GM23248 (cell line): ENCODE measurements at regions not wholly inside any gene's neighbourhood (a gene's known extent, or its start where the extent isn't known, plus 50 kb on each side); places are given as distances from the start of the nearest gene placed in this dataset.
"Not testable (repeated sequence)": the region's sequence is repeated elsewhere in the genome, so short reads cannot be mapped to it uniquely, and the experiment has no call there.

ENCODE experiments used
- DNase-seq: peaks from one replicate; pipeline ENCODE4 v3.0.0-alpha.2; 2015
- H2AFZ ChIP-seq: fragments of 200-600 bp; sonication (generic); 2 replicates; pipeline ENCODE4 v1.6.1; 2016; ENCODE audit warnings: antibody characterized with exemption
- H3F3A ChIP-seq: fragments of 200-600 bp; sonication (generic); 2 replicates; pipeline ENCODE4 v1.6.1; 2016; ENCODE audit warnings: mild to moderate bottlenecking, antibody characterized with exemption, mixed run types; ENCODE audit not compliant: insufficient read depth
- H3K27ac ChIP-seq: fragments of 200-600 bp; sonication (generic); 2 replicates; pipeline ENCODE4 v1.5.1; 2016; ENCODE audit warnings: mild to moderate bottlenecking
- H3K27me3 ChIP-seq: fragments of 200-600 bp; sonication (generic); replicated peaks from 2 replicates; pipeline ENCODE4 v1.6.1; 2016; ENCODE audit warnings: mild to moderate bottlenecking; ENCODE audit not compliant: insufficient read depth
- H3K36me3 ChIP-seq: fragments of 200-600 bp; sonication (generic); 2 replicates; pipeline ENCODE4 v1.6.1; 2016; ENCODE audit warnings: low read depth, mild to moderate bottlenecking
- H3K4me1 ChIP-seq: fragments of 200-600 bp; sonication (generic); 2 replicates; pipeline ENCODE4 v1.6.1; 2016; ENCODE audit warnings: mild to moderate bottlenecking; ENCODE audit not compliant: insufficient read depth
- H3K4me2 ChIP-seq: fragments of 200-600 bp; sonication (generic); one replicate; pipeline ENCODE4 v1.6.1; 2016; ENCODE audit warnings: mild to moderate bottlenecking; ENCODE audit not compliant: unreplicated experiment
- H3K4me3 ChIP-seq: fragments of 200-600 bp; sonication (generic); 2 replicates; pipeline ENCODE4 v1.5.1; 2016; ENCODE audit warnings: mild to moderate bottlenecking
- H3K79me2 ChIP-seq: fragments of 200-600 bp; sonication (generic); 2 replicates; pipeline ENCODE4 v1.6.1; 2016; ENCODE audit warnings: mild to moderate bottlenecking; ENCODE audit not compliant: insufficient read depth
- H3K9ac ChIP-seq: fragments of 200-600 bp; sonication (generic); 2 replicates; pipeline ENCODE4 v1.6.1; 2016; ENCODE audit warnings: mild to moderate bottlenecking
- H3K9me2 ChIP-seq: fragments of 200-600 bp; sonication (generic); 2 replicates; pipeline ENCODE4 v1.6.1; 2016; ENCODE audit warnings: mixed run types, mild to moderate bottlenecking, moderate library complexity; ENCODE audit not compliant: insufficient read depth
- H3K9me3 ChIP-seq: fragments of 200-600 bp; sonication (generic); one replicate; pipeline ENCODE4 v1.6.1; 2017; ENCODE audit warnings: low read depth
- H4K20me1 ChIP-seq: fragments of 200-600 bp; sonication (generic); 2 replicates; pipeline ENCODE4 v1.6.0; 2016; ENCODE audit not compliant: insufficient read depth
- EZH2 ChIP-seq: fragments of 200-600 bp; sonication (generic); IDR thresholded peaks from 2 replicates; pipeline ENCODE4 v1.6.1; 2018; ENCODE audit warnings: antibody characterized with exemption, mild to moderate bottlenecking; ENCODE audit not compliant: insufficient read depth, poor library complexity, severe bottlenecking
- EZH2phosphoT487 ChIP-seq: fragments of 200-600 bp; sonication (generic); IDR thresholded peaks from 2 replicates; pipeline ENCODE4 v1.6.1; 2018; ENCODE audit warnings: antibody characterized with exemption, moderate library complexity, mild to moderate bottlenecking, low read depth; ENCODE audit not compliant: insufficient read depth
- WGBS, 2 experiments: methylation state at CpG; one replicate each; pipeline ENCODE4 v1.1.6; 2015 to 2017; ENCODE audit warnings: low lambda C conversion rate in 2 of 2, low coverage in 1 of 2; ENCODE audit errors: missing lambda C conversion rate in 2 of 2; 5-methylcytosine and 5-hydroxymethylcytosine counted together
- in situ Hi-C: fragments of 300-500 bp; cut with MboI; formaldehyde crosslinking; loops from 2 replicates; pipeline ENCODE4 v1.15.0; 2020

DNA sequence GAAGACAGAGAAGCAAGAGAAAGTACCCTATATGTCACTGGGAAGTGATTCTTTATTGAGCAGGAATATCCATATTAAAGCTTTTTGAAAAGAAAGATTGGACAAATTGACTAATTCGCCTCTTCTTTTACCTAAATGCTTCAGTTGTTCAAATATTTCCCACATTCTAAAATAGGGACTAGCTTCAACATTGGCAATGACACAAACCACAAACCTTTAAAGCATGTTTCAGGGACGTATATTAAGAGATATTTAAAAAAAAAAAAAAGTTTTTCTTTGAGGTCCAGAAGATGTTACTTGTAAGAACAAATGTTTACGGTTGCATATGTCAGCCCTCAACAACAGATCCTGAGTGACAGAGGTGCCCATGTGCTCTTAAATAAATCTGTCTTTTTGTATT lies 235.0 kb upstream of the NFIA start:
- Histone ChIP-seq H3K27me3 (no peaks in the 10 kb centered on the region), H3K4me1 (no peaks in the 10 kb centered on the region), H3K9me2 (no peaks in the 10 kb centered on the region), H3K4me2 (no peak overlapping the region), H3F3A (no peaks in the 10 kb centered on the region), H4K20me1 (no peaks in the 10 kb centered on the region), H3K36me3 (no peaks in the 10 kb centered on the region), H3K27ac (no peak overlapping the region), H2AFZ (no peak overlapping the region), H3K79me2 (no peaks in the 10 kb centered on the region), H3K9me3 (no peaks in the 10 kb centered on the region), H3K4me3 (no peak overlapping the region), H3K9ac (no peak overlapping the region)
- DNase-seq: no peak
- WGBS, 2 experiments: 52 to 57% methylated on average over 3 of the region's 3 CpGs
- in situ Hi-C loops: loop anchor here (25.0 kb wide), 1 partner anchor 1015 kb away; no protein-coding TSS in a partner anchor
- TF ChIP-seq EZH2phosphoT487 (no peak), EZH2 (no peak)

DNA sequence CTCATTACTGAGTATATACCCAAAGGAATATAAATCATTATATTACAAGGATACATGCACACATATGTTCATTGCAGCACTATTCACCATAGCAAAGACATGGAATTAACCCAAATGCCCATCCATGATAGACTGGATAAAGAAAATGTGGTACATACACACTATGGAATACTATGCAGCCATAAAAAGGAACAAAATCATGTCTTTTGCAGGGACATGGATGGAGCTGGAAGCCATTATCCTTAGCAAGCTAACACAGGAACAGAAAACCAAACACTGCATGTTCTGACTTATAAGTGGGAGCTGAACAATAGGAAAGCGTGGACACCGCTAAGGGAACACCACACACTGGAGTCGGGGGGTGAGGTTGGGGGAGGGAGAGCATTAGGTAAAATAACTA lies 236.7 kb upstream of the NFIA start:
- H3K4me2 ChIP-seq, H3K4me1 ChIP-seq, H3K79me2 ChIP-seq, H3K9me3 ChIP-seq, DNase-seq, H2AFZ ChIP-seq, H3K9me2 ChIP-seq, H3K36me3 ChIP-seq, H3K27ac ChIP-seq, H4K20me1 ChIP-seq, H3K4me3 ChIP-seq, H3F3A ChIP-seq, H3K27me3 ChIP-seq, H3K9ac ChIP-seq: not testable (repeated sequence)
- in situ Hi-C loops: loop anchor here (25.0 kb wide), 1 partner anchor 1017 kb away; no protein-coding TSS in a partner anchor
- WGBS, 2 experiments: 81 to 83% methylated on average over 3 of the region's 3 CpGs

DNA sequence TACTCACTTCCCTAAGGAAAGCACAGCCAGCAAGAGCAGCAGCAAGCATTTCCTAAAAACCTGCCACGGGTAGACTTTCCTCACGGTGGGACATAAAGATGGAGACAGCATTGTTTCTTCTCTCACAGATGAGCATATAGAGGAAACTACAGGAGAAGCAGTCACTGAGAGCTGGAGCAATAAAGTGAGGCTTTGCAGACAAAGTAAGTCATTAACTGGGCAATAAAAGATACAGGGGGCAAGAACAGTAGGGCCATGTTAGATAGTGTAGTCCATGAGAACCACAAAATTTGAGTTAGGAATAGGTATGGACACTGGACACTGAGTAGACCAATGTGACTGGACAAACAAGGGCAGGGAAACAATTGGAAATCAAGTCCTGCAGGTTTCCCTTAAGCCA lies 240.1 kb upstream of the NFIA start:
- 79 to 82% methylated on average over 2 of the region's 2 CpGs for WGBS, 2 experiments
- no peaks in the 10 kb centered on the region for H3K27me3 ChIP-seq
- H3F3A ChIP-seq: no peaks in the 10 kb centered on the region
- H4K20me1 ChIP-seq: no peaks in the 10 kb centered on the region
- H3K27ac ChIP-seq: no peak overlapping the region
- DNase-seq: no peak
- H3K36me3 ChIP-seq: no peaks in the 10 kb centered on the region
- no peaks in the 10 kb centered on the region for H3K9me2 ChIP-seq
- in situ Hi-C loops: loop anchor here (25.0 kb wide), 1 partner anchor 1020 kb away; no protein-coding TSS in a partner anchor
- no peak overlapping the region for H3K4me3 ChIP-seq
- no peak overlapping the region for H3K4me2 ChIP-seq
- no peak overlapping the region for H3K9ac ChIP-seq
- no peaks in the 10 kb centered on the region for H3K9me3 ChIP-seq
- no peak overlapping the region for H2AFZ ChIP-seq
- no peak for TF ChIP-seq EZH2
- TF ChIP-seq EZH2phosphoT487: no peak
- H3K79me2 ChIP-seq: no peaks in the 10 kb centered on the region
- no peaks in the 10 kb centered on the region for H3K4me1 ChIP-seq

DNA sequence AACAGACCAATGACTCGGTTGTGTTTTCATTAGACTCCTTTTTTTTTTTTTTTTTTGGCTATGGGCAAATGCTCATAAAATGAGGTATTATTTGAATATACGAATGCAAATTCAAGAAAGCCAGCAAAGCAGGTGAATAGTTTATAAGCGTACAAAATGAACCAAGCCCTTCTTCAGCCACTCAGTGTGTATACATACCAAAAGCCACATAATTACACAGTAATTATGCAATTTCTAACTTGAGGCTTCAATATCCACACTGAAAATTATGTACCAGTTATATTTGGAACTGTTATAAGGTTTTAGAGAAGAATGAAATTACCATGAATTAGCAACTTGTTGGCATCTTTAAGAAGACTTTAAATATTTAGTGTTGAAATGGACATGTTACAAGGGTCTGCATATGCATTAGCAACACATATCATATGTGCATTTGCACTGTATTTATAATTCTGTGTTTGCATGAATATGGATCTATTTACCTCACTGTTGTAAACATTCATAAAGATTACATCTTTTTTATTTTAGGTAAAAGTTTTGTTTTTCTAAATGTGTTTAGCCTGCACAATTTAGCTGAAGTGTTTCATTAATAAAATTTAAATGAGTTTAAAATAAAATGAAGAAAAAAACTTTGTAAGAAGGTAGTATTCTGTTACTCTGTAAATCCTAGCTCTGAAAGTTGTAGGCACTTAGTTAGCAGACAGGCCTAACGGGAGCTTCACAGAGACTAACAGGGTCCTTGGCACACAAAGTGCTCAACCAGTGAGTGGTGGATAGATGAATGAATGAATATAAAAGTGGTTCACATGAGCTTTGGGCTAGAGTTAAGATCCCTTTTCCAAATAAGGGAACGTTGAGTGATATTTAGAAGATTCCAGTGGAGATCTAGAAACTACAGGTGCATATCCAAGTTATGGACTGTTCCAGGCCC lies 241.0 kb upstream of the NFIA start:
- Histone ChIP-seq H3K4me1 (no peaks in the 10 kb centered on the region), H3K27me3 (no peaks in the 10 kb centered on the region), H4K20me1 (no peaks in the 10 kb centered on the region), H3F3A (no peaks in the 10 kb centered on the region), H3K4me3 (no peak overlapping the region), H3K9ac (no peak overlapping the region), H3K36me3 (no peaks in the 10 kb centered on the region), H3K9me3 (no peaks in the 10 kb centered on the region), H3K9me2 (no peaks in the 10 kb centered on the region), H3K27ac (no peak overlapping the region), H3K79me2 (no peaks in the 10 kb centered on the region), H2AFZ (no peak overlapping the region), H3K4me2 (no peak overlapping the region)
- WGBS, 2 experiments: 73 to 76% methylated on average over 5 of the region's 5 CpGs
- no peak for TF ChIP-seq EZH2phosphoT487
- TF ChIP-seq EZH2: no peak
- in situ Hi-C loops: loop anchor here (25.0 kb wide), 1 partner anchor 1021 kb away; no protein-coding TSS in a partner anchor
- no peak for DNase-seq

DNA sequence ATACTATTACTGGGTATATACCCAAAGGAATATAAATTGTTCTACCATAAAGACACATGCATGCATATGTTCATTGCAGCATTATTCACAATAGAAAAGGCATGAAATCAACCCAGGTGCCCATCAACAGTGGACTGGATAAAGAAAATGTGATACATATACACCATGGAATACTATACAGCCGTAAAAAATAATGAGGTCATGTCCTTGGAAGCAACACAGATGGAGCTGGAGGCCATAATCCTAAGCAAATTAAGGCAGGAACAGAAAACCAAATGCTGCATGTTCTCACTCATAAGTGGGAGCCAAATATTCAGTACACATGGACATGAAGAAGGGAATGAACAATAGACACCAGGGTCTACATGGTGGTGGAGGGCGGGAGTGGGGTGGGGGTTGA lies 241.9 kb upstream of the NFIA start:
- not testable (repeated sequence) for H3K4me1 ChIP-seq, H3K4me3 ChIP-seq, H3K79me2 ChIP-seq, H3K9me3 ChIP-seq, H3K9me2 ChIP-seq, H3F3A ChIP-seq, H3K27ac ChIP-seq, H3K27me3 ChIP-seq, H2AFZ ChIP-seq, H3K4me2 ChIP-seq, H3K36me3 ChIP-seq, DNase-seq, H4K20me1 ChIP-seq, H3K9ac ChIP-seq
- 63 to 81% methylated on average over 2 of the region's 2 CpGs for WGBS, 2 experiments
- in situ Hi-C loops: loop anchor here (25.0 kb wide), 1 partner anchor 1022 kb away; no protein-coding TSS in a partner anchor
